PC-9 (cell line): ENCODE measurements at regions not wholly inside any gene's neighbourhood (a gene's known extent, or its start where the extent isn't known, plus 50 kb on each side); places are given as distances from the start of the nearest gene placed in this dataset.

Source experiments
- BruUV-seq: library from RNA; stranded (reverse); fragments of 400-500 nt; replicated peaks from 2 replicates; lab custom pipeline; 2021; lab: Mats Ljungman, UMichigan
- CTCF ChIA-PET: fragments of 300-600 bp; sonication (Branson Sonifier 250); formaldehyde crosslinking; loops from one replicate; lab custom pipeline; 2022; ENCODE audit warnings: antibody characterized with exemption; lab: Charles Lee
- POLR2A ChIA-PET: fragments of 300-600 bp; sonication (Branson Sonifier 250); formaldehyde crosslinking; loops from one replicate; lab custom pipeline; 2022; ENCODE audit warnings: antibody characterized with exemption; ENCODE audit not compliant: unreplicated experiment; lab: Charles Lee
- DNase-seq, 2 experiments: peaks; one replicate each; pipeline versions ENCODE4 v3.0.0 to v3.0.0-alpha.2; 2015 to 2022; ENCODE audit warnings: mixed read lengths in 1 of 2
- H2AFZ ChIP-seq: fragments of 200-600 bp; sonication (generic); 2 replicates; pipeline ENCODE4 v1.8.1; 2017; ENCODE audit warnings: antibody characterized with exemption
- H3F3A ChIP-seq: fragments of 200-600 bp; sonication (generic); 2 replicates; pipeline ENCODE4 v1.8.1; 2017; ENCODE audit warnings: antibody characterized with exemption, mild to moderate bottlenecking, low read depth; ENCODE audit not compliant: insufficient read depth
- H3K27ac ChIP-seq: fragments of 200-600 bp; sonication (generic); 2 replicates; pipeline ENCODE4 v1.6.1; 2016; ENCODE audit warnings: mixed run types
- H3K27me3 ChIP-seq: fragments of 200-600 bp; sonication (generic); 2 replicates; pipeline ENCODE4 v1.6.1; 2016; ENCODE audit warnings: low read depth, mixed run types; ENCODE audit not compliant: insufficient read depth
- H3K36me3 ChIP-seq: fragments of 200-600 bp; sonication (generic); 2 replicates; pipeline ENCODE4 v1.6.1; 2016; ENCODE audit warnings: low read depth, mixed run types
- H3K4me1 ChIP-seq: fragments of 200-600 bp; sonication (generic); replicated peaks from 2 replicates; pipeline ENCODE4 v1.6.1; 2016; ENCODE audit warnings: mixed run types; ENCODE audit not compliant: insufficient read depth
- H3K4me2 ChIP-seq: fragments of 200-600 bp; sonication (generic); 2 replicates; pipeline ENCODE4 v1.6.1; 2017; ENCODE audit warnings: mixed run types
- H3K4me3 ChIP-seq: fragments of 200-600 bp; sonication (generic); 2 replicates; pipeline ENCODE4 v1.6.1; 2016; ENCODE audit warnings: mixed run types
- H3K79me2 ChIP-seq: fragments of 200-600 bp; sonication (generic); 2 replicates; pipeline ENCODE4 v1.6.1; 2017; ENCODE audit warnings: low read depth, mixed run types
- H3K9me2 ChIP-seq: fragments of 200-600 bp; sonication (generic); 2 replicates; pipeline ENCODE4 v1.8.1; 2017; ENCODE audit warnings: mild to moderate bottlenecking; ENCODE audit not compliant: insufficient read depth
- H3K9me3 ChIP-seq: fragments of 200-600 bp; sonication (generic); 2 replicates; pipeline ENCODE4 v1.8.1; 2016; ENCODE audit warnings: low read depth; ENCODE audit not compliant: insufficient read depth
- H4K20me1 ChIP-seq: fragments of 200-600 bp; sonication (generic); 2 replicates; pipeline ENCODE4 v1.8.1; 2017; ENCODE audit not compliant: insufficient read depth
- EZH2 ChIP-seq: fragments of 200-600 bp; sonication (generic); IDR thresholded peaks from 2 replicates; pipeline ENCODE4 v1.8.0; 2017; ENCODE audit warnings: antibody characterized with exemption, low read depth
- intact Hi-C: fragments of 100-400 bp; cut with micrococcal nuclease; formaldehyde crosslinking; loops from one replicate; pipeline ENCODE4 v1.10.0; 2022; ENCODE audit not compliant: unreplicated experiment
- TF ChIP-seq, protein P1 (sequence below): fragments of 200-600 bp; sonication (generic); conservative IDR thresholded peaks from 2 replicates; pipeline ENCODE4 v1.6.1; 2017; ENCODE audit warnings: mixed run types, antibody characterized with exemption, mild to moderate bottlenecking, moderate library complexity

GRCh38 chr7:153941061-153941460 is 111.1 kb upstream of the DPP6 start:
- no peaks in the 10 kb centered on the region for H3K9me2 ChIP-seq
- TF ChIP-seq, protein P1, sequence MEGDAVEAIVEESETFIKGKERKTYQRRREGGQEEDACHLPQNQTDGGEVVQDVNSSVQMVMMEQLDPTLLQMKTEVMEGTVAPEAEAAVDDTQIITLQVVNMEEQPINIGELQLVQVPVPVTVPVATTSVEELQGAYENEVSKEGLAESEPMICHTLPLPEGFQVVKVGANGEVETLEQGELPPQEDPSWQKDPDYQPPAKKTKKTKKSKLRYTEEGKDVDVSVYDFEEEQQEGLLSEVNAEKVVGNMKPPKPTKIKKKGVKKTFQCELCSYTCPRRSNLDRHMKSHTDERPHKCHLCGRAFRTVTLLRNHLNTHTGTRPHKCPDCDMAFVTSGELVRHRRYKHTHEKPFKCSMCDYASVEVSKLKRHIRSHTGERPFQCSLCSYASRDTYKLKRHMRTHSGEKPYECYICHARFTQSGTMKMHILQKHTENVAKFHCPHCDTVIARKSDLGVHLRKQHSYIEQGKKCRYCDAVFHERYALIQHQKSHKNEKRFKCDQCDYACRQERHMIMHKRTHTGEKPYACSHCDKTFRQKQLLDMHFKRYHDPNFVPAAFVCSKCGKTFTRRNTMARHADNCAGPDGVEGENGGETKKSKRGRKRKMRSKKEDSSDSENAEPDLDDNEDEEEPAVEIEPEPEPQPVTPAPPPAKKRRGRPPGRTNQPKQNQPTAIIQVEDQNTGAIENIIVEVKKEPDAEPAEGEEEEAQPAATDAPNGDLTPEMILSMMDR, result no peak
- no peak for TF ChIP-seq EZH2
- H3K79me2 ChIP-seq, result no peaks in the 10 kb centered on the region
- BruUV-seq, result no TSS peak
- H2AFZ ChIP-seq, result no peak overlapping the region
- ChIA-PET POLR2A (no interaction called here), CTCF (no interaction called here)
- no peaks in the 10 kb centered on the region for H3K9me3 ChIP-seq
- H3K36me3 ChIP-seq, result no peaks in the 10 kb centered on the region
- H3K27me3 ChIP-seq, result peaks cover 94% of the 10 kb centered on the region
- no peak for DNase-seq
- no peak overlapping the region for H3K4me3 ChIP-seq
- H4K20me1 ChIP-seq, result 0 out of 2 replicates have a peak, but pooled peaks cover under 1% of the 10 kb centered on the region
- H3K4me1 ChIP-seq, result no peaks in the 10 kb centered on the region
- intact Hi-C loops, result no loop called here
- no peaks in the 10 kb centered on the region for H3F3A ChIP-seq
- no peak overlapping the region for H3K4me2 ChIP-seq
- no peak overlapping the region for H3K27ac ChIP-seq

GRCh38 chr7:153942036-153942435 is 110.2 kb upstream of the DPP6 start:
- Histone ChIP-seq H4K20me1 (0 out of 2 replicates have a peak, but pooled peaks cover 3% of the 10 kb centered on the region), H3K9me2 (no peaks in the 10 kb centered on the region), H3K4me3 (no peak overlapping the region), H3K27me3 (peaks cover 95% of the 10 kb centered on the region), H3K36me3 (no peaks in the 10 kb centered on the region), H3F3A (no peaks in the 10 kb centered on the region), H3K79me2 (no peaks in the 10 kb centered on the region), H3K27ac (no peak overlapping the region), H2AFZ (no peak overlapping the region), H3K4me1 (no peaks in the 10 kb centered on the region), H3K4me2 (no peak overlapping the region), H3K9me3 (no peaks in the 10 kb centered on the region)
- ChIA-PET CTCF (no interaction called here), POLR2A (no interaction called here)
- TF ChIP-seq EZH2, result no peak
- TF ChIP-seq, protein P1, result no peak
- BruUV-seq, result no TSS peak
- no peak for DNase-seq
- intact Hi-C loops, result no loop called here

DNA sequence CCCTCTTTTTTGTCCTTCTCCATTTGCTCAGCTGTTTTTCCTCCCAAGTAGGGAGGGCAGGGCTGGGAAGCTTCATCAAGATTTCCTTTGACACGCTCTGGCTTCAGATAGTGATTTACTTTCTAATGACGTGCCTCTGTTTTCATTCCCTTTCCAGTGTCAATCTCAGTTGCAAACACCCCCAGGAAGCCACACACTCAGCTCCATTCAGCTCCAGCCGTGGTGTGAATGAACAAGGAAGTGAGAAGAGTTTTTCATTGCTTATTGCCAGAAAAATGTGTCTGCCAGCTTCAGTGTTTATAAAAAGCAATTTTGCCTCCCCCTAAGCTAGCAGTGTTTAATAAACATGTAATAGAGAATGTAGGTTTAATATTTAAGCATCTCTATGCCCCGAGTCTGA is 108.7 kb upstream of the DPP6 start:
- Histone ChIP-seq H3K79me2 (no peaks in the 10 kb centered on the region), H3F3A (no peaks in the 10 kb centered on the region), H3K27ac (no peak overlapping the region), H4K20me1 (0 out of 2 replicates have a peak, but pooled peaks cover 3% of the 10 kb centered on the region), H3K9me2 (no peaks in the 10 kb centered on the region), H3K4me1 (no peaks in the 10 kb centered on the region), H3K36me3 (no peaks in the 10 kb centered on the region), H3K9me3 (no peaks in the 10 kb centered on the region), H2AFZ (no peak overlapping the region), H3K27me3 (peaks cover 95% of the 10 kb centered on the region), H3K4me2 (no peak overlapping the region), H3K4me3 (no peak overlapping the region)
- TF ChIP-seq EZH2, result no peak
- TF ChIP-seq, protein P1, result no peak
- BruUV-seq, result no TSS peak
- intact Hi-C loops, result no loop called here
- ChIA-PET POLR2A (no interaction called here), CTCF (no interaction called here)
- DNase-seq, result no peak
